SK-N-SH (cell line): ENCODE measurements at regions not wholly inside any gene's neighbourhood (a gene's known extent, or its start where the extent isn't known, plus 50 kb on each side); places are given as distances from the start of the nearest gene placed in this dataset.

Experiments
- CTCF ChIA-PET: fragments of 300-600, 350-600 bp; formaldehyde crosslinking; extraction: SDS; loops from one replicate; lab custom pipeline; 2021; lab: Yijun Ruan, JAX
- POLR2A ChIA-PET: fragments of 350-600 bp; sonication (Branson Sonifier 250); formaldehyde crosslinking; extraction: SDS; loops from one replicate; lab custom pipeline; 2020; ENCODE audit warnings: antibody characterized with exemption, inconsistent platforms; lab: Yijun Ruan, JAX
- DNase-seq: peaks from one replicate; pipeline ENCODE4 v3.0.0; 2012
- H2AFZ ChIP-seq: fragments of 200-600 bp; sonication (generic); 2 replicates; pipeline ENCODE4 v1.8.1; 2016; ENCODE audit warnings: antibody characterized with exemption, mild to moderate bottlenecking, low read depth
- H3F3A ChIP-seq: fragments of 200-600 bp; sonication (generic); replicated peaks from 2 replicates; pipeline ENCODE3; 2016; ENCODE audit warnings: antibody characterized with exemption, mild to moderate bottlenecking; ENCODE audit not compliant: insufficient read depth
- H3K27ac ChIP-seq, 2 experiments: fragments of 200-500 bp in 1 of 2; fragments of 200-600 bp in 1 of 2; sonication (Bioruptor generic) in 1 of 2; sonication (generic), shearing (Covaris generic) in 1 of 2; 2 replicates each; pipeline versions ENCODE4 v1.5.1 to v1.6.1; 2014 to 2016; ENCODE audit warnings: low read depth in 2 of 2, inconsistent platforms in 1 of 2, low read length in 1 of 2, mild to moderate bottlenecking in 1 of 2, mixed read lengths in 1 of 2
- H3K27me3 ChIP-seq: fragments of 200-600 bp; sonication (generic), shearing (Covaris generic); 2 replicates; pipeline ENCODE4 v1.6.1; 2016; ENCODE audit warnings: mixed run types; ENCODE audit not compliant: insufficient read depth
- H3K36me3 ChIP-seq, 2 experiments: fragments of 200-500 bp in 1 of 2; fragments of 200-600 bp in 1 of 2; sonication (Bioruptor generic) in 1 of 2; sonication (generic) in 1 of 2; replicated peaks in 1 of 2; 2 replicates each; pipeline versions ENCODE3 to v1.5.1; 2014 to 2016; ENCODE audit warnings: low read length in 1 of 2, mild to moderate bottlenecking in 1 of 2; ENCODE audit not compliant: insufficient read depth in 2 of 2, control insufficient read depth in 1 of 2
- H3K4me1 ChIP-seq, 2 experiments: fragments of 200-500 bp in 1 of 2; fragments of 200-600 bp in 1 of 2; sonication (Bioruptor generic) in 1 of 2; sonication (generic), shearing (Covaris generic) in 1 of 2; 2 replicates each; pipeline versions ENCODE4 v1.5.1 to v1.6.1; 2014 to 2016; ENCODE audit warnings: low read depth in 1 of 2, low read length in 1 of 2, mixed run types in 1 of 2; ENCODE audit not compliant: insufficient read depth in 2 of 2, control insufficient read depth in 1 of 2
- H3K4me2 ChIP-seq: fragments of 200-600 bp; sonication (generic), shearing (Covaris generic); 2 replicates; pipeline ENCODE4 v1.6.1; 2017; ENCODE audit warnings: mixed run types
- H3K4me3 ChIP-seq, 2 experiments: fragments of 200-500 bp in 1 of 2; fragments of 200-600 bp in 1 of 2; sonication (Bioruptor generic) in 1 of 2; sonication (generic), shearing (Covaris generic) in 1 of 2; 2 replicates each; pipeline versions ENCODE4 v1.5.1 to v1.8.1; 2014 to 2016; ENCODE audit warnings: low read depth in 2 of 2, inconsistent platforms in 1 of 2, low read length in 1 of 2, mild to moderate bottlenecking in 1 of 2, mixed read lengths in 1 of 2, moderate library complexity in 1 of 2
- H3K79me2 ChIP-seq: fragments of 200-600 bp; sonication (generic); 2 replicates; pipeline ENCODE4 v1.8.1; 2017; ENCODE audit warnings: mild to moderate bottlenecking; ENCODE audit not compliant: insufficient read depth
- H3K9ac ChIP-seq: fragments of 200-600 bp; sonication (generic); 2 replicates; pipeline ENCODE4 v1.6.1; 2017; ENCODE audit warnings: mixed run types
- H3K9me2 ChIP-seq: fragments of 200-600 bp; sonication (generic); 2 replicates; pipeline ENCODE4 v1.6.1; 2017; ENCODE audit warnings: mixed run types
- H3K9me3 ChIP-seq: fragments of 200-600 bp; sonication (generic); 2 replicates; pipeline ENCODE4 v1.6.1; 2017; ENCODE audit warnings: mixed run types, mild to moderate bottlenecking, moderate library complexity
- H4K20me1 ChIP-seq: fragments of 200-600 bp; sonication (generic); 2 replicates; pipeline ENCODE4 v1.6.1; 2017; ENCODE audit warnings: mild to moderate bottlenecking, mixed run types; ENCODE audit not compliant: insufficient read depth
- FOXJ3 ChIP-seq: sonication (generic); formaldehyde crosslinking; IDR thresholded peaks from 2 replicates; pipeline ENCODE4 v1.5.1; 2020; ENCODE audit warnings: mild to moderate bottlenecking, missing genetic modification reagents
- FOXM1 ChIP-seq: IDR thresholded peaks from 2 replicates; pipeline ENCODE4 v1.4.0; 2012; ENCODE audit warnings: low read depth, mild to moderate bottlenecking
- GATA2 ChIP-seq: sonication (generic); formaldehyde crosslinking; IDR thresholded peaks from 2 replicates; pipeline ENCODE4 v1.5.0; 2020; ENCODE audit warnings: mild to moderate bottlenecking, missing genetic modification reagents
- MAX ChIP-seq: IDR thresholded peaks from 2 replicates; pipeline ENCODE4 v1.4.0; 2012; ENCODE audit warnings: low read depth
- MEF2A ChIP-seq: IDR thresholded peaks from 2 replicates; pipeline ENCODE4 v1.4.0; 2012; ENCODE audit warnings: low read depth, borderline replicate concordance
- MXI1 ChIP-seq: IDR thresholded peaks from 2 replicates; pipeline ENCODE4 v1.6.1; 2012; ENCODE audit warnings: mild to moderate bottlenecking, low read depth, low read length, improper control_type of control experiment
- NFIC ChIP-seq: IDR thresholded peaks from 2 replicates; pipeline ENCODE4 v1.4.0; 2012; ENCODE audit warnings: borderline replicate concordance
- POLR2AphosphoS5 ChIP-seq: IDR thresholded peaks from 2 replicates; pipeline ENCODE4 v1.6.1; 2012; ENCODE audit warnings: low read depth, low read length
- RAD21 ChIP-seq: IDR thresholded peaks from 2 replicates; pipeline ENCODE4 v1.6.1; 2012; ENCODE audit warnings: mild to moderate bottlenecking, low read length
- RCOR1 ChIP-seq: fragments of 150-350 bp; IDR thresholded peaks from 2 replicates; pipeline ENCODE4 v1.6.1; 2017; ENCODE audit warnings: antibody characterized with exemption, low read length
- REST ChIP-seq: IDR thresholded peaks from 2 replicates; pipeline ENCODE4 v1.6.1; 2012; ENCODE audit warnings: mild to moderate bottlenecking, low read depth, low read length, moderate library complexity
- SIN3A ChIP-seq: IDR thresholded peaks from 2 replicates; pipeline ENCODE4 v1.6.1; 2012; ENCODE audit warnings: low read depth, mild to moderate bottlenecking, low read length, moderate library complexity, borderline replicate concordance
- SMC3 ChIP-seq: IDR thresholded peaks from 2 replicates; pipeline ENCODE4 v1.6.1; 2012; ENCODE audit warnings: low read depth, low read length, improper control_type of control experiment
- TCF12 ChIP-seq: IDR thresholded peaks from 2 replicates; pipeline ENCODE4 v1.4.0; 2012
- TEAD4 ChIP-seq: IDR thresholded peaks from 2 replicates; pipeline ENCODE4 v1.4.0; 2012; ENCODE audit warnings: mild to moderate bottlenecking, borderline replicate concordance; ENCODE audit not compliant: insufficient read depth
- ZBTB33 ChIP-seq: IDR thresholded peaks from 2 replicates; pipeline ENCODE4 v1.4.0; 2012; ENCODE audit warnings: low read depth, borderline replicate concordance
- WGBS: methylation state at CpG from one replicate; pipeline ENCODE4 v1.1.6; 2017; ENCODE audit warnings: low lambda C conversion rate; 5-methylcytosine and 5-hydroxymethylcytosine counted together
- TF ChIP-seq, protein P1 (sequence below): fragments of 200-600 bp; sonication (generic); IDR thresholded peaks from 2 replicates; pipeline ENCODE4 v1.6.1; 2017; ENCODE audit warnings: antibody characterized with exemption, mild to moderate bottlenecking, moderate library complexity
- TF ChIP-seq, protein P2 (sequence below): IDR thresholded peaks from 2 replicates; pipeline ENCODE4; 2012

DNA sequence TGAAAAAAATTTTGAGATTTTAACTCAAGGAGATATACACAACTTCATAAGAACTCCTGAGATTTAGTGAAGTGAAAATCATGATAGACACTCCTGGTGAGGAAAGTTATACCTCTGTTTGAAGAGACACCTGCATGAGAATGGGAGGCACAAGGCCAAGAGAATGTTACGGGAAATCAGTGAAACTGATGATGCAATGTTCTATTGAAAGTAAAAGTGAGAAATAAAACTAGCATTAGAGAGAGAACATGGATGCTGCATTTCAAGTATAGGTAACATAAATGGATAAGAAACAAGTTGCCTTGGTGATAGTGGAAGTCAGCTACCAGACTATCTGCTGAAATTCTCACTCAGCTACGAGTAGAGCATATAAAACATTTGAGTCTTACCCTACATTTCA is 562.1 kb upstream of the FANCL start:
- ChIA-PET CTCF (no interaction called here), POLR2A (no interaction called here)
- WGBS, result 12% methylated on average over 2 of the region's 2 CpGs

More for the DNA sequence above, 562.1 kb upstream of the FANCL start:
- H3K9ac ChIP-seq, result no peak overlapping the region
- H4K20me1 ChIP-seq, result no peaks in the 10 kb centered on the region
- H3F3A ChIP-seq, result no peaks in the 10 kb centered on the region
- no peak overlapping the region for H3K4me2 ChIP-seq
- H2AFZ ChIP-seq, result no peak overlapping the region
- no peaks in the 10 kb centered on the region for H3K9me3 ChIP-seq
- H3K79me2 ChIP-seq, result no peaks in the 10 kb centered on the region
- no peak for DNase-seq
- no peaks in the 10 kb centered on the region for H3K27me3 ChIP-seq
- H3K4me1 ChIP-seq, result no peaks in the 10 kb centered on the region
- H3K27ac ChIP-seq, result no peak overlapping the region
- TF ChIP-seq ZBTB33 (no peak), REST (no peak), FOXM1 (no peak), MEF2A (no peak), NFIC (no peak), RAD21 (no peak), POLR2AphosphoS5 (no peak), TCF12 (no peak), RCOR1 (no peak), MXI1 (no peak), GATA2 (CRISPR knock-in tag) (no peak), SMC3 (no peak), TEAD4 (no peak), FOXJ3 (CRISPR knock-in tag) (no peak), MAX (no peak), SIN3A (no peak)
- TF ChIP-seq, protein P1, sequence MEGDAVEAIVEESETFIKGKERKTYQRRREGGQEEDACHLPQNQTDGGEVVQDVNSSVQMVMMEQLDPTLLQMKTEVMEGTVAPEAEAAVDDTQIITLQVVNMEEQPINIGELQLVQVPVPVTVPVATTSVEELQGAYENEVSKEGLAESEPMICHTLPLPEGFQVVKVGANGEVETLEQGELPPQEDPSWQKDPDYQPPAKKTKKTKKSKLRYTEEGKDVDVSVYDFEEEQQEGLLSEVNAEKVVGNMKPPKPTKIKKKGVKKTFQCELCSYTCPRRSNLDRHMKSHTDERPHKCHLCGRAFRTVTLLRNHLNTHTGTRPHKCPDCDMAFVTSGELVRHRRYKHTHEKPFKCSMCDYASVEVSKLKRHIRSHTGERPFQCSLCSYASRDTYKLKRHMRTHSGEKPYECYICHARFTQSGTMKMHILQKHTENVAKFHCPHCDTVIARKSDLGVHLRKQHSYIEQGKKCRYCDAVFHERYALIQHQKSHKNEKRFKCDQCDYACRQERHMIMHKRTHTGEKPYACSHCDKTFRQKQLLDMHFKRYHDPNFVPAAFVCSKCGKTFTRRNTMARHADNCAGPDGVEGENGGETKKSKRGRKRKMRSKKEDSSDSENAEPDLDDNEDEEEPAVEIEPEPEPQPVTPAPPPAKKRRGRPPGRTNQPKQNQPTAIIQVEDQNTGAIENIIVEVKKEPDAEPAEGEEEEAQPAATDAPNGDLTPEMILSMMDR, result no peak
- TF ChIP-seq, protein P2, sequence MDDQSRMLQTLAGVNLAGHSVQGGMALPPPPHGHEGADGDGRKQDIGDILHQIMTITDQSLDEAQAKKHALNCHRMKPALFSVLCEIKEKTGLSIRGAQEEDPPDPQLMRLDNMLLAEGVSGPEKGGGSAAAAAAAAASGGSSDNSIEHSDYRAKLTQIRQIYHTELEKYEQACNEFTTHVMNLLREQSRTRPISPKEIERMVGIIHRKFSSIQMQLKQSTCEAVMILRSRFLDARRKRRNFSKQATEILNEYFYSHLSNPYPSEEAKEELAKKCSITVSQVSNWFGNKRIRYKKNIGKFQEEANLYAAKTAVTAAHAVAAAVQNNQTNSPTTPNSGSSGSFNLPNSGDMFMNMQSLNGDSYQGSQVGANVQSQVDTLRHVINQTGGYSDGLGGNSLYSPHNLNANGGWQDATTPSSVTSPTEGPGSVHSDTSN, result no peak
- no peaks in the 10 kb centered on the region for H3K36me3 ChIP-seq
- no peaks in the 10 kb centered on the region for H3K9me2 ChIP-seq
- no peak overlapping the region for H3K4me3 ChIP-seq
